GM12892 (cell line): ENCODE measurements at regions not wholly inside any gene's neighbourhood (a gene's known extent, or its start where the extent isn't known, plus 50 kb on each side); places are given as distances from the start of the nearest gene placed in this dataset.

Source experiments
- POLR2A ChIP-seq: IDR thresholded peaks from 2 replicates; pipeline ENCODE4 v1.6.1; 2011; ENCODE audit warnings: low read depth, low read length, control low read depth
- TAF1 ChIP-seq: IDR thresholded peaks from 2 replicates; pipeline ENCODE4 v1.6.1; 2011; ENCODE audit warnings: low read depth, mild to moderate bottlenecking, control low read depth, low read length, borderline replicate concordance

- no peak for TF ChIP-seq TAF1
- no peak for TF ChIP-seq POLR2A
Measured at GRCh38 chr3:176584413-176585176, 612.7 kb downstream of the TBL1XR1 start.
